GM12865 (cell line): ENCODE measurements at regions not wholly inside any gene's neighbourhood (a gene's known extent, or its start where the extent isn't known, plus 50 kb on each side); places are given as distances from the start of the nearest gene placed in this dataset.

Experiments
- DNase-seq: peaks from one replicate; pipeline ENCODE4 v3.0.0; 2010; ENCODE audit warnings: low read depth
- H3K4me3 ChIP-seq: 2 replicates; pipeline ENCODE4 v1.5.1; 2011; ENCODE audit warnings: mild to moderate bottlenecking, low read depth, low read length, control low read depth
- CTCF ChIP-seq: IDR thresholded peaks from 2 replicates; pipeline ENCODE4 v1.5.1; 2011; ENCODE audit warnings: low read length, control low read depth, low read depth, inconsistent platforms; ENCODE audit not compliant: insufficient read depth; ENCODE audit errors: missing control alignments

GRCh38 chr7:118094044-118094443, 89.9 kb upstream of the LSM8 start:
- H3K4me3 ChIP-seq = no peak overlapping the region
- no peak for DNase-seq
- TF ChIP-seq CTCF = no peak

- peak; percentile 22 for DNase-seq
- H3K4me3 ChIP-seq = no peak overlapping the region
- peak; percentile 31 for TF ChIP-seq CTCF
Observed at GRCh38 chr7:118104812-118105441, 79.0 kb upstream of the LSM8 start.

GRCh38 chr7:118109607-118110006, 74.4 kb upstream of the LSM8 start:
- no peak for TF ChIP-seq CTCF
- no peak for DNase-seq
- no peak overlapping the region for H3K4me3 ChIP-seq

GRCh38 chr7:118110178-118110925, 73.6 kb upstream of the LSM8 start:
- no peak for TF ChIP-seq CTCF
- no peak overlapping the region for H3K4me3 ChIP-seq
- no peak for DNase-seq

- TF ChIP-seq CTCF = no peak
- no peak overlapping the region for H3K4me3 ChIP-seq
- no peak for DNase-seq
Observed at GRCh38 chr7:118111347-118111746, 72.6 kb upstream of the LSM8 start.

GRCh38 chr7:118114175-118114574, 69.8 kb upstream of the LSM8 start:
- no peak for DNase-seq
- no peak for TF ChIP-seq CTCF
- no peak overlapping the region for H3K4me3 ChIP-seq
